GM23338 (cell line): ENCODE measurements at regions not wholly inside any gene's neighbourhood (a gene's known extent, or its start where the extent isn't known, plus 50 kb on each side); places are given as distances from the start of the nearest gene placed in this dataset.

Experiments
- ATAC-seq: fragments of 200-7000 bp; cut with Tn5 transposase; 3 replicates; pipeline ENCODE4 v1.9.1; 2020
- DNase-seq: peaks from one replicate; pipeline ENCODE4 v3.0.0-alpha.2; 2015; ENCODE audit warnings: low spot score
- H2AFZ ChIP-seq: fragments of 200-600 bp; sonication (generic); 2 replicates; pipeline ENCODE4 v1.8.0; 2016; ENCODE audit warnings: antibody characterized with exemption, mild to moderate bottlenecking, moderate library complexity
- H3F3A ChIP-seq: fragments of 200-600 bp; sonication (generic); replicated peaks from 2 replicates; pipeline ENCODE4 v1.8.0; 2017; ENCODE audit warnings: antibody characterized with exemption, mixed run types, low read depth
- H3K27ac ChIP-seq: fragments of 200-600 bp; sonication (generic); 2 replicates; pipeline ENCODE4 v1.6.1; 2016; ENCODE audit warnings: low read depth
- H3K27me3 ChIP-seq: fragments of 200-600 bp; sonication (generic); 2 replicates; pipeline ENCODE4 v1.8.0; 2016; ENCODE audit warnings: mild to moderate bottlenecking, mixed run types, moderate library complexity; ENCODE audit not compliant: insufficient read depth
- H3K36me3 ChIP-seq: fragments of 200-600 bp; sonication (generic); 2 replicates; pipeline ENCODE4 v1.8.0; 2016; ENCODE audit warnings: mild to moderate bottlenecking; ENCODE audit not compliant: insufficient read depth
- H3K4me1 ChIP-seq: fragments of 200-600 bp; sonication (generic); 2 replicates; pipeline ENCODE4 v1.8.0; 2016; ENCODE audit warnings: mild to moderate bottlenecking, moderate library complexity; ENCODE audit not compliant: insufficient read depth
- H3K4me2 ChIP-seq: fragments of 200-600 bp; sonication (generic); 2 replicates; pipeline ENCODE4 v1.7.1; 2017; ENCODE audit warnings: mixed run types
- H3K4me3 ChIP-seq: fragments of 200-600 bp; sonication (generic); 2 replicates; pipeline ENCODE4 v1.6.1; 2016; ENCODE audit warnings: mixed run types
- H3K79me2 ChIP-seq: fragments of 200-600 bp; sonication (generic); replicated peaks from 2 replicates; pipeline ENCODE4 v1.8.0; 2017; ENCODE audit warnings: mild to moderate bottlenecking; ENCODE audit not compliant: insufficient read depth
- H3K9me2 ChIP-seq: fragments of 200-600 bp; sonication (generic); 2 replicates; pipeline ENCODE4 v1.8.0; 2017; ENCODE audit not compliant: insufficient read depth
- H4K20me1 ChIP-seq: fragments of 200-600 bp; sonication (generic); replicated peaks from 2 replicates; pipeline ENCODE4 v1.8.0; 2017; ENCODE audit warnings: mild to moderate bottlenecking; ENCODE audit not compliant: insufficient read depth
- H3K27ac Mint-ChIP-seq: 2 replicates; pipeline ENCODE4 v1.8.0; 2020; ENCODE audit warnings: inconsistent platforms, mild to moderate bottlenecking, moderate library complexity, mixed read lengths
- H3K27me3 Mint-ChIP-seq: 3 replicates; pipeline ENCODE4 v1.8.0; 2022; ENCODE audit warnings: low read depth, mild to moderate bottlenecking, moderate library complexity, mixed read lengths, inconsistent platforms; ENCODE audit not compliant: insufficient read depth, poor library complexity
- H3K36me3 Mint-ChIP-seq: 3 replicates; pipeline ENCODE4 v1.8.0; 2021; ENCODE audit warnings: low read depth, mild to moderate bottlenecking, inconsistent platforms, moderate library complexity, mixed read lengths
- H3K4me1 Mint-ChIP-seq: 3 replicates; pipeline ENCODE4 v1.8.0; 2020; ENCODE audit warnings: mild to moderate bottlenecking, inconsistent platforms, mixed read lengths
- H3K4me3 Mint-ChIP-seq: 3 replicates; pipeline ENCODE4 v1.8.0; 2021; ENCODE audit warnings: moderate library complexity, mild to moderate bottlenecking, inconsistent platforms, mixed read lengths
- H3K9me3 Mint-ChIP-seq: 3 replicates; pipeline ENCODE4 v1.8.0; 2020; ENCODE audit warnings: moderate library complexity, mild to moderate bottlenecking, inconsistent platforms, mixed read lengths
- CREB1 ChIP-seq: fragments of 250-450 bp; sonication (Bioruptor Pico); IDR thresholded peaks from 2 replicates; pipeline ENCODE4 v1.5.0; 2020; ENCODE audit warnings: low read depth, mild to moderate bottlenecking, moderate library complexity
- CTCF ChIP-seq, 2 experiments: fragments of 200-600 bp in 1 of 2; sonication (generic) in 1 of 2; conservative IDR thresholded peaks; 2 replicates each; pipeline versions ENCODE4 v1.5.1 to v1.6.1; 2016 to 2017; ENCODE audit warnings: antibody characterized with exemption in 2 of 2, low read depth in 2 of 2, mild to moderate bottlenecking in 2 of 2, moderate library complexity in 1 of 2
- EZH2 ChIP-seq: fragments of 200-600 bp; sonication (generic); IDR thresholded peaks from one replicate; pipeline ENCODE4 v1.8.0; 2017; ENCODE audit warnings: antibody characterized with exemption, mild to moderate bottlenecking, low read depth; ENCODE audit not compliant: unreplicated experiment
- EZH2phosphoT487 ChIP-seq: fragments of 200-600 bp; sonication (generic); IDR thresholded peaks from one replicate; pipeline ENCODE4 v1.8.1; 2018; ENCODE audit warnings: antibody characterized with exemption; ENCODE audit not compliant: unreplicated experiment
- JUNB ChIP-seq: IDR thresholded peaks from one replicate; pipeline ENCODE4 v1.6.1; 2016; ENCODE audit warnings: antibody characterized with exemption; ENCODE audit not compliant: unreplicated experiment
- REST ChIP-seq: IDR thresholded peaks from one replicate; pipeline ENCODE4 v1.6.1; 2018; ENCODE audit warnings: antibody characterized with exemption; ENCODE audit not compliant: unreplicated experiment
- ZNF114 ChIP-seq: fragments of 250-450 bp; sonication (Bioruptor Pico); IDR thresholded peaks from 2 replicates; pipeline ENCODE4 v1.5.0; 2020; ENCODE audit warnings: mild to moderate bottlenecking, moderate library complexity

GRCh38 chr9:78963911-78964310 lies 607.9 kb upstream of the TLE4 start:
- Mint-ChIP-seq H3K36me3 (peaks cover 19% of the 10 kb centered on the region; the same call in 2 of the 3 replicates), H3K4me3 (no peak overlapping the region), H3K27me3 (no peaks in the 10 kb centered on the region), H3K27ac (no peak overlapping the region), H3K4me1 (peaks cover 7% of the 10 kb centered on the region; the same call in 1 of the 3 replicates), H3K9me3 (peaks cover 13% of the 10 kb centered on the region)
- no peak overlapping the region for H3K4me3 ChIP-seq
- H3K27me3 ChIP-seq, result no peaks in the 10 kb centered on the region
- no peaks in the 10 kb centered on the region for H3K79me2 ChIP-seq
- H3K4me1 ChIP-seq, result peaks cover 5% of the 10 kb centered on the region; the same call in 1 of the 2 replicates
- peaks cover 7% of the 10 kb centered on the region; the same call in 1 of the 2 replicates for H3K9me2 ChIP-seq
- no peak overlapping the region for H3K27ac ChIP-seq
- TF ChIP-seq CREB1 (CRISPR knock-in tag) (no peak), EZH2 (no peak)
- peaks cover 4% of the 10 kb centered on the region; the same call in 1 of the 2 replicates for H3K36me3 ChIP-seq
- DNase-seq (no peak), ATAC-seq (no peak)
- no peak overlapping the region for H3K4me2 ChIP-seq
- H3F3A ChIP-seq, result no peaks in the 10 kb centered on the region
- H2AFZ ChIP-seq, result no peak overlapping the region
- no peaks in the 10 kb centered on the region for H4K20me1 ChIP-seq

GRCh38 chr9:78967596-78968217 lies 604.1 kb upstream of the TLE4 start:
- H3K27ac Mint-ChIP-seq, result no peak overlapping the region
- no peak overlapping the region for H3K4me3 ChIP-seq
- H3K27me3 ChIP-seq, result no peaks in the 10 kb centered on the region
- peaks cover 4% of the 10 kb centered on the region; the same call in 1 of the 2 replicates for H3K36me3 ChIP-seq
- TF ChIP-seq EZH2phosphoT487 (no peak), ZNF114 (CRISPR knock-in tag) (no peak), JUNB (no peak), CTCF (conservative IDR thresholded peaks at IDR 0.05; ENCODE audit: low read depth in 2 of 2) (no peak), REST (no peak)
- no peaks in the 10 kb centered on the region for H3K27me3 Mint-ChIP-seq
- DNase-seq (no peak), ATAC-seq (no peak)
- peaks cover 29% of the 10 kb centered on the region for H3K4me1 Mint-ChIP-seq
- no peaks in the 10 kb centered on the region for H3K79me2 ChIP-seq
- H3K4me2 ChIP-seq, result no peak overlapping the region
- H3K36me3 Mint-ChIP-seq, result peaks cover 14% of the 10 kb centered on the region; the same call in 2 of the 3 replicates
- peaks cover 14% of the 10 kb centered on the region for H3K9me3 Mint-ChIP-seq
- no peaks in the 10 kb centered on the region for H3F3A ChIP-seq
- H4K20me1 ChIP-seq, result no peaks in the 10 kb centered on the region
- H3K4me1 ChIP-seq, result peaks cover 29% of the 10 kb centered on the region
- H3K9me2 ChIP-seq, result peaks cover 7% of the 10 kb centered on the region; the same call in 1 of the 2 replicates
- no peak overlapping the region for H2AFZ ChIP-seq
- no peak overlapping the region for H3K27ac ChIP-seq
- H3K4me3 Mint-ChIP-seq, result no peak overlapping the region
